Sigmoid colon (tissue), 6 donors: ENCODE measurements at regions not wholly inside any gene's neighbourhood (a gene's known extent, or its start where the extent isn't known, plus 50 kb on each side); places are given as distances from the start of the nearest gene placed in this dataset.

Experiments used
- DNase-seq: peaks from one replicate; pipeline ENCODE4 v3.0.0-alpha.2; 2019
- H3K27ac ChIP-seq, 4 donors: fragments of 200-600 bp; sonication (generic); one replicate each; pipeline ENCODE4 v1.5.1; 2016 to 2019; ENCODE audit warnings: mild to moderate bottlenecking in 1 of 4
- H3K27me3 ChIP-seq, 3 donors: fragments of 200-600 bp; sonication (generic); one replicate each; pipeline ENCODE4 v1.5.1; 2019; ENCODE audit warnings: mild to moderate bottlenecking in 1 of 3
- H3K36me3 ChIP-seq, 4 donors: fragments of 200-600 bp; sonication (generic); one replicate each; pipeline ENCODE4 v1.5.1; 2016 to 2019
- H3K4me1 ChIP-seq, 4 donors: fragments of 200-600 bp; sonication (generic); one replicate each; pipeline ENCODE4 v1.5.1; 2017 to 2019
- H3K4me3 ChIP-seq, 4 donors: fragments of 200-600 bp; sonication (generic); one replicate each; pipeline ENCODE4 v1.5.1; 2017 to 2019; ENCODE audit warnings: mild to moderate bottlenecking in 2 of 4, moderate library complexity in 1 of 4
- H3K9me3 ChIP-seq, 4 donors: fragments of 200-600 bp in 3 of 4; sonication (generic) in 3 of 4; one replicate each; pipeline versions ENCODE4 v1.5.1 to v1.6.1; 2013 to 2019
- EP300 ChIP-seq, 4 donors: sonication (generic); formaldehyde crosslinking; IDR thresholded peaks; one replicate each; pipeline ENCODE4 v1.6.1; 2017; ENCODE audit warnings: antibody characterized with exemption in 4 of 4
- POLR2A ChIP-seq, 2 donors: fragments of 450-650 bp; IDR thresholded peaks; one replicate each; pipeline ENCODE4 v1.6.1; 2016; ENCODE audit warnings: antibody characterized with exemption in 2 of 2, mild to moderate bottlenecking in 2 of 2, moderate library complexity in 2 of 2
- POLR2AphosphoS5 ChIP-seq, 4 donors: sonication (generic); formaldehyde crosslinking; IDR thresholded peaks; one replicate each; pipeline ENCODE4 v1.6.1; 2017; ENCODE audit warnings: antibody characterized with exemption in 4 of 4
- WGBS, 2 donors: extraction: QIAGEN DNeasy Blood & Tissue Kit; methylation state at CpG; one replicate each; pipeline ENCODE4 v1.1.7; 2013; 5-methylcytosine and 5-hydroxymethylcytosine counted together
- intact Hi-C: fragments of 100-400 bp; cut with DNase I; formaldehyde crosslinking; loops from one replicate; pipeline ENCODE4 v1.15.1; 2023
- TF ChIP-seq, protein P1 (sequence below), 4 experiments: fragments of 450-650 bp in 3 of 4; fragments of 200-600 bp in 1 of 4; IDR thresholded peaks; one replicate each; pipeline ENCODE4 v1.5.1; 2016 to 2019; ENCODE audit warnings: antibody characterized with exemption in 4 of 4, mild to moderate bottlenecking in 3 of 4, moderate library complexity in 2 of 4
- donor health status: healthy with polysubstance abuse.
- donor health status: healthy.

DNA sequence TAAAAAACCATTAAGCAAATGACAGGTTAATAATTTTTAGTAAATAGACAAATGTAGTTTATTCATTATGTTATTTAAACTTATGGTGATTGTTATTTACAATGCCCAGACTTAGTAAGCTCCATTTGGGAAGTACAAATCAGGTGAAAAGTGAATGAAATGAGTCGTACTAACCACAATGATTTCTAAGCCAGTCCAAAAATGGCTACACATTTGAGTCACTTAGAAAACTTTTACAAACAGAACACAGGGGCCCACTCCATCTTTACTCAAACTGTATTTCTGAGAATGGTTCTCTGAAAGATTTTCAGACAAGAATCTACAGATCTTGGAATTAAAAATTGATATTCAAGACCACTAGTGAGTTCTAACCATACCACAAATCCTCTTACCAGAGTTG is 653.3 kb upstream of the MIS18BP1 start:
- Histone ChIP-seq H3K36me3 (no peaks in the 10 kb centered on the region), H3K9me3 (no peaks in the 10 kb centered on the region), H3K27ac (no peak overlapping the region), H3K4me3 (no peak overlapping the region), H3K27me3 (no peaks in the 10 kb centered on the region), H3K4me1 (peaks cover 0 to 16% (median 9%) of the 10 kb centered on the region in 4 donors)
- WGBS, 2 donors: 84 to 93% methylated on average over 1 of the region's 1 CpG
- TF ChIP-seq, protein P1, sequence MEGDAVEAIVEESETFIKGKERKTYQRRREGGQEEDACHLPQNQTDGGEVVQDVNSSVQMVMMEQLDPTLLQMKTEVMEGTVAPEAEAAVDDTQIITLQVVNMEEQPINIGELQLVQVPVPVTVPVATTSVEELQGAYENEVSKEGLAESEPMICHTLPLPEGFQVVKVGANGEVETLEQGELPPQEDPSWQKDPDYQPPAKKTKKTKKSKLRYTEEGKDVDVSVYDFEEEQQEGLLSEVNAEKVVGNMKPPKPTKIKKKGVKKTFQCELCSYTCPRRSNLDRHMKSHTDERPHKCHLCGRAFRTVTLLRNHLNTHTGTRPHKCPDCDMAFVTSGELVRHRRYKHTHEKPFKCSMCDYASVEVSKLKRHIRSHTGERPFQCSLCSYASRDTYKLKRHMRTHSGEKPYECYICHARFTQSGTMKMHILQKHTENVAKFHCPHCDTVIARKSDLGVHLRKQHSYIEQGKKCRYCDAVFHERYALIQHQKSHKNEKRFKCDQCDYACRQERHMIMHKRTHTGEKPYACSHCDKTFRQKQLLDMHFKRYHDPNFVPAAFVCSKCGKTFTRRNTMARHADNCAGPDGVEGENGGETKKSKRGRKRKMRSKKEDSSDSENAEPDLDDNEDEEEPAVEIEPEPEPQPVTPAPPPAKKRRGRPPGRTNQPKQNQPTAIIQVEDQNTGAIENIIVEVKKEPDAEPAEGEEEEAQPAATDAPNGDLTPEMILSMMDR (IDR thresholded peaks at IDR 0.05): no peak
- TF ChIP-seq EP300 (IDR thresholded peaks at IDR 0.05): no peak
- no peak for TF ChIP-seq POLR2A (IDR thresholded peaks at IDR 0.05)
- no peak for TF ChIP-seq POLR2AphosphoS5 (IDR thresholded peaks at IDR 0.05)
- no peak for DNase-seq
- intact Hi-C loops: no loop called here

DNA sequence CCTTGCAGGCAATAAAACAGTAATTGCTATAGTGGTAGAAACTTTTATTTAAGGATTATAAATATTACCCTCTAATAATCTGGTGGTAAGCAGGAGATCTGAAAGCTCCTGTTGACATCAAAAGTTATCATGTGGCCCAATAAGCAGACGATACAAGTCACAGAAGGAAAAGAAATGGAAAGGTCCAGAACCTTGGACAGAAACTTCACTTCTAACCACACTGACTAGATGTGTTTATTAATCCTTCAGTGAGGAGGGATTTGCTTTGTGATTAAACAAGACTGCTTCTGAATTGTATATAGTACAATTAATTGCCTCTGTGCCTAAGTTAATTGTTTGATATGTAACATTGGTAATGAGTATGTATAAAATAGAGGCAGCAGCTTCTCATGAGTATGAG is 652.7 kb upstream of the MIS18BP1 start:
- TF ChIP-seq POLR2AphosphoS5 (IDR thresholded peaks at IDR 0.05) (no peak), EP300 (IDR thresholded peaks at IDR 0.05) (no peak), POLR2A (IDR thresholded peaks at IDR 0.05) (no peak)
- TF ChIP-seq, protein P1 (IDR thresholded peaks at IDR 0.05): no peak
- H3K4me1 ChIP-seq: peaks cover 0 to 22% (median 12%) of the 10 kb centered on the region in 4 donors
- no peaks in the 10 kb centered on the region for H3K36me3 ChIP-seq
- 73 to 88% methylated on average over 1 of the region's 1 CpG for WGBS, 2 donors
- DNase-seq: no peak
- H3K27ac ChIP-seq: no peak overlapping the region
- H3K4me3 ChIP-seq: no peak overlapping the region
- intact Hi-C loops: no loop called here
- no peaks in the 10 kb centered on the region for H3K9me3 ChIP-seq
- no peaks in the 10 kb centered on the region for H3K27me3 ChIP-seq

DNA sequence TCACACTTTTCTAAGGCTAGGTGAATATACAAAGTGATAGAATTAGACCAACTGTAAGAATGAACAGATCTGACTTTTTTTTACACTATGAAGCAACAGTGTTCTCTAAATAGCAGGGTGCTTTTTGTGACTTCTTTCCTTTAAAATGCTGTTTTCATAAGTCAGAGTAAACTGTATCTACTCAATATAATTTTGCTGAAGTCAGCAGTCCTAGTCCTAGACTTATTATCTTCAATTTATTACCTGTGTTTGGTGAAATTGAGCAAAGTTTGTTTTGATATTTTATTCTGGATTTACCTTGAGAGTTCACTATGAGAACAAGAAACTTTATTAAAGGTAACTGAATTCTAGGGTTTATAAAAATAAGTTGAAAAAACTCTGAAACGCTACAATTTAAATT is 651.3 kb upstream of the MIS18BP1 start:
- WGBS, 2 donors: 93 to 98% methylated on average over 1 of the region's 1 CpG
- intact Hi-C loops: loop anchor here (5.0 kb wide), 1 partner anchor 92 kb away; no protein-coding TSS in a partner anchor
- TF ChIP-seq POLR2AphosphoS5 (IDR thresholded peaks at IDR 0.05): no peak
- TF ChIP-seq EP300 (IDR thresholded peaks at IDR 0.05): no peak
- TF ChIP-seq POLR2A (IDR thresholded peaks at IDR 0.05): no peak
- TF ChIP-seq, protein P1 (IDR thresholded peaks at IDR 0.05): no peak
- H3K9me3 ChIP-seq: no peaks in the 10 kb centered on the region
- DNase-seq: no peak
- no peak overlapping the region for H3K27ac ChIP-seq
- H3K4me1 ChIP-seq: peaks cover 0 to 35% (median 24%) of the 10 kb centered on the region in 4 donors
- H3K36me3 ChIP-seq: no peaks in the 10 kb centered on the region
- H3K27me3 ChIP-seq: no peaks in the 10 kb centered on the region
- H3K4me3 ChIP-seq: no peak overlapping the region

DNA sequence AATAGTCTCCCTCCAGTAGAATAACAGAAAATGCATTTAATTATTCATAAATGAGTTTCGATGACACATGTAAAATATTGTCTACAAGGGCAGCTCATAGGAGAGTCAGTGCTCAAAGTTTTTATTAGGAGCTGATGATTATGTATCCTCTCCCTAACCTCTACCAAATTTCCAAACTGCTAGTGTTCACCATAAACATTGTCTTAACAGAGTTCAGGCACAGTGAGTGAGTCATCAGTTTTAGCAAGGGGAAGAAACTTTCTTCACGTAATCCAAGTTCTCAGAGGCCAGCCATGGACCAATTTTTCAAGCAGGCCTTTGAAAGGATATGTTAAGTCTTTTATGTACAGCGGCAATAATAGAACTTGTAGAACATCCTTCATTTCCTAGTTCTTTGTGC is 649.2 kb upstream of the MIS18BP1 start:
- Histone ChIP-seq H3K27ac (peak overlapping the region in 3 of 4 donors; percentile 59 to 67 (median 63)), H3K27me3 (no peaks in the 10 kb centered on the region), H3K36me3 (no peaks in the 10 kb centered on the region), H3K4me1 (peaks cover 0 to 43% (median 32%) of the 10 kb centered on the region in 4 donors), H3K4me3 (no peak overlapping the region), H3K9me3 (no peaks in the 10 kb centered on the region)
- WGBS, 2 donors: 86 to 90% methylated on average over 3 of the region's 3 CpGs
- DNase-seq: no peak
- intact Hi-C loops: loop anchor here (5.0 kb wide), 1 partner anchor 90 kb away; no protein-coding TSS in a partner anchor
- TF ChIP-seq, protein P1 (IDR thresholded peaks at IDR 0.05): no peak
- TF ChIP-seq POLR2A (IDR thresholded peaks at IDR 0.05) (no peak), POLR2AphosphoS5 (IDR thresholded peaks at IDR 0.05) (peak in 3 of 4 donors; percentile 26 to 62 (median 52)), EP300 (IDR thresholded peaks at IDR 0.05) (peak in 1 of 4 donors; percentile 4)

DNA sequence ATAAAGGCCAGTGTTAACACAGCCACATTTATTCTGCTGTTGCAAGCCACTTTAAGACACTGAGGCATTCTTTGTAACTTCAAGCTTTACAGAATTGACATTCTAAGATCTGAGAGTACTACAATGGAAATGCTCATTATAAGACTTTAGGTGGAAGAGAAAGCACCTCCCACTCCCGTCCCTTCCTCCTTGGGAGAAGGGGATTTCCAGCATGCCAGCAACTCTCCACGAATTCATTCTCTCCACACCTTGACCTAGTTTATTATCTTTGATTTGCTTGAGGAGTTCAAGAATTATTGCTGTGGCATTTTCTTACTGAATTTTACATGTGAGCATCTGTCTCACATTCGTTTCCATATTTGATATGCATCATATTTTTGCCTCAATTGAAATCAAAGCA is 644.4 kb upstream of the MIS18BP1 start:
- H3K4me3 ChIP-seq: no peak overlapping the region
- DNase-seq: no peak
- no peak for TF ChIP-seq POLR2A (IDR thresholded peaks at IDR 0.05)
- TF ChIP-seq, protein P1 (IDR thresholded peaks at IDR 0.05): no peak
- no peak for TF ChIP-seq POLR2AphosphoS5 (IDR thresholded peaks at IDR 0.05)
- no peak for TF ChIP-seq EP300 (IDR thresholded peaks at IDR 0.05)
- WGBS, 2 donors: 28 to 49% methylated on average over 3 of the region's 3 CpGs
- H3K9me3 ChIP-seq: no peaks in the 10 kb centered on the region
- H3K27me3 ChIP-seq: no peaks in the 10 kb centered on the region
- intact Hi-C loops: no loop called here
- peak overlapping the region in 1 of 4 donors; percentile 33 for H3K27ac ChIP-seq
- no peaks in the 10 kb centered on the region for H3K36me3 ChIP-seq
- peaks cover 0 to 58% (median 41%) of the 10 kb centered on the region in 4 donors for H3K4me1 ChIP-seq
